Activated CD4-positive, alpha-beta memory T cell treated with anti-CD3 and anti-CD28 coated beads, Interleukin-2, amount 10 ng/mL, durations not matched to agents 7 days and 5 days (primary cell): ENCODE measurements at regions not wholly inside any gene's neighbourhood (a gene's known extent, or its start where the extent isn't known, plus 50 kb on each side); places are given as distances from the start of the nearest gene placed in this dataset.

ENCODE experiments used
- CTCF ChIA-PET: fragments of 350-600 bp; sonication (Branson Sonifier 250); formaldehyde crosslinking; loops from one replicate; lab custom pipeline; 2021; ENCODE audit warnings: antibody characterized with exemption, inconsistent platforms; lab: Charles Lee
- POLR2A ChIA-PET: fragments of 350-600 bp; sonication (Branson Sonifier 250); formaldehyde crosslinking; loops from one replicate; lab custom pipeline; 2021; ENCODE audit warnings: antibody characterized with exemption; lab: Charles Lee
- DNase-seq: peaks from one replicate; pipeline ENCODE4 v3.0.0-alpha.2; 2020
- H3K27ac Mint-ChIP-seq: one replicate; pipeline ENCODE4 v1.8.0; 2021; ENCODE audit warnings: mild to moderate bottlenecking, mixed read lengths
- H3K27me3 Mint-ChIP-seq: one replicate; pipeline ENCODE4 v1.8.0; 2021; ENCODE audit warnings: mixed read lengths
- H3K36me3 Mint-ChIP-seq: one replicate; pipeline ENCODE4 v1.8.0; 2021; ENCODE audit warnings: low read depth, mixed read lengths
- H3K4me1 Mint-ChIP-seq: one replicate; pipeline ENCODE4 v1.8.0; 2021; ENCODE audit warnings: mixed read lengths
- H3K4me3 Mint-ChIP-seq: one replicate; pipeline ENCODE4 v1.8.0; 2021; ENCODE audit warnings: mild to moderate bottlenecking, mixed read lengths
- H3K9me3 Mint-ChIP-seq: one replicate; pipeline ENCODE4 v1.8.0; 2021; ENCODE audit warnings: mixed read lengths

GRCh38 chr21:16193496-16194094, 463.8 kb downstream of the USP25 start:
- Mint-ChIP-seq H3K27ac (no peak overlapping the region), H3K27me3 (peaks cover 6% of the 10 kb centered on the region), H3K4me3 (no peak overlapping the region), H3K36me3 (no peaks in the 10 kb centered on the region), H3K4me1 (no peaks in the 10 kb centered on the region), H3K9me3 (peaks cover 3% of the 10 kb centered on the region)
- DNase-seq = no peak
- ChIA-PET CTCF (interaction anchor here (0.7 to 1.3 kb wide), 2 partner anchors 17 to 136 kb away, joined by 3 read pairs; no protein-coding TSS in a partner anchor), POLR2A (no interaction called here)

- Mint-ChIP-seq H3K4me1 (no peaks in the 10 kb centered on the region), H3K27ac (no peak overlapping the region), H3K4me3 (no peak overlapping the region), H3K36me3 (no peaks in the 10 kb centered on the region), H3K9me3 (peaks cover 3% of the 10 kb centered on the region), H3K27me3 (peaks cover 6% of the 10 kb centered on the region)
- no peak for DNase-seq
- CTCF ChIA-PET = interaction anchor here (0.7 to 1.3 kb wide), 2 partner anchors 17 to 136 kb away, joined by 3 read pairs; no protein-coding TSS in a partner anchor
- POLR2A ChIA-PET = no interaction called here
Observed at GRCh38 chr21:16194095-16194787, 464.5 kb downstream of the USP25 start.

- H3K4me3 Mint-ChIP-seq = no peak overlapping the region
Observed at GRCh38 chr21:16194788-16195537, 465.2 kb downstream of the USP25 start.

GRCh38 chr21:16195538-16195910, 465.7 kb downstream of the USP25 start:
- H3K9me3 Mint-ChIP-seq = peaks cover 3% of the 10 kb centered on the region
- POLR2A ChIA-PET = no interaction called here
- DNase-seq = no peak
- H3K27ac Mint-ChIP-seq = no peak overlapping the region
- H3K4me3 Mint-ChIP-seq = no peak overlapping the region
- no peaks in the 10 kb centered on the region for H3K4me1 Mint-ChIP-seq
- no peaks in the 10 kb centered on the region for H3K36me3 Mint-ChIP-seq
- peaks cover 6% of the 10 kb centered on the region for H3K27me3 Mint-ChIP-seq
- CTCF ChIA-PET = no interaction called here

More at GRCh38 chr21:16194788-16195537, 465.2 kb downstream of the USP25 start:
- H3K36me3 Mint-ChIP-seq = no peaks in the 10 kb centered on the region
- POLR2A ChIA-PET = no interaction called here
- H3K4me1 Mint-ChIP-seq = no peaks in the 10 kb centered on the region
- CTCF ChIA-PET = interaction anchor here (1.3 kb wide), 1 partner anchor 135 kb away, joined by 3 read pairs; no protein-coding TSS in a partner anchor
- H3K27ac Mint-ChIP-seq = no peak overlapping the region
- peaks cover 6% of the 10 kb centered on the region for H3K27me3 Mint-ChIP-seq
- no peak for DNase-seq
- peaks cover 3% of the 10 kb centered on the region for H3K9me3 Mint-ChIP-seq

- Mint-ChIP-seq H3K36me3 (no peaks in the 10 kb centered on the region), H3K9me3 (no peaks in the 10 kb centered on the region), H3K27me3 (peaks cover 6% of the 10 kb centered on the region), H3K27ac (no peak overlapping the region), H3K4me3 (no peak overlapping the region), H3K4me1 (no peaks in the 10 kb centered on the region)
- no peak for DNase-seq
- CTCF ChIA-PET = no interaction called here
- POLR2A ChIA-PET = no interaction called here
Observed at GRCh38 chr21:16196001-16196400, 466.2 kb downstream of the USP25 start.

GRCh38 chr21:16198546-16198945, 468.8 kb downstream of the USP25 start:
- DNase-seq = no peak
- Mint-ChIP-seq H3K4me3 (no peak overlapping the region), H3K27me3 (peaks cover 6% of the 10 kb centered on the region), H3K27ac (no peak overlapping the region), H3K9me3 (no peaks in the 10 kb centered on the region), H3K36me3 (no peaks in the 10 kb centered on the region), H3K4me1 (no peaks in the 10 kb centered on the region)
- ChIA-PET POLR2A (no interaction called here), CTCF (no interaction called here)

GRCh38 chr21:16199539-16199938, 469.8 kb downstream of the USP25 start:
- Mint-ChIP-seq H3K27me3 (no peaks in the 10 kb centered on the region), H3K27ac (no peak overlapping the region), H3K4me3 (no peak overlapping the region), H3K9me3 (no peaks in the 10 kb centered on the region), H3K4me1 (no peaks in the 10 kb centered on the region), H3K36me3 (no peaks in the 10 kb centered on the region)
- no peak for DNase-seq
- ChIA-PET POLR2A (no interaction called here), CTCF (no interaction called here)

- Mint-ChIP-seq H3K4me1 (no peaks in the 10 kb centered on the region), H3K27ac (no peak overlapping the region), H3K27me3 (no peaks in the 10 kb centered on the region), H3K9me3 (no peaks in the 10 kb centered on the region), H3K36me3 (no peaks in the 10 kb centered on the region), H3K4me3 (no peak overlapping the region)
- ChIA-PET POLR2A (no interaction called here), CTCF (no interaction called here)
- DNase-seq = no peak
Observed at GRCh38 chr21:16201718-16202117, 471.9 kb downstream of the USP25 start.

- H3K4me3 Mint-ChIP-seq = no peak overlapping the region
- no peaks in the 10 kb centered on the region for H3K27me3 Mint-ChIP-seq
- H3K9me3 Mint-ChIP-seq = no peaks in the 10 kb centered on the region
- H3K4me1 Mint-ChIP-seq = no peaks in the 10 kb centered on the region
- no peaks in the 10 kb centered on the region for H3K36me3 Mint-ChIP-seq
- CTCF ChIA-PET = no interaction called here
- POLR2A ChIA-PET = no interaction called here
- DNase-seq = no peak
- no peak overlapping the region for H3K27ac Mint-ChIP-seq
Observed at GRCh38 chr21:16205527-16205926, 475.7 kb downstream of the USP25 start.

GRCh38 chr21:16211339-16212303, 481.8 kb downstream of the USP25 start:
- Mint-ChIP-seq H3K27me3 (no peaks in the 10 kb centered on the region), H3K36me3 (no peaks in the 10 kb centered on the region), H3K9me3 (no peaks in the 10 kb centered on the region), H3K27ac (no peak overlapping the region), H3K4me3 (no peak overlapping the region), H3K4me1 (no peaks in the 10 kb centered on the region)
- ChIA-PET CTCF (no interaction called here), POLR2A (no interaction called here)
- DNase-seq = no peak

GRCh38 chr21:16213518-16213917, 483.7 kb downstream of the USP25 start:
- CTCF ChIA-PET = interaction anchor here (0.6 kb wide), 1 partner anchor 1954 kb away, joined by 3 read pairs; no protein-coding TSS in a partner anchor
- no peaks in the 10 kb centered on the region for H3K4me1 Mint-ChIP-seq
- no peak for DNase-seq

GRCh38 chr21:16215193-16215592, 485.4 kb downstream of the USP25 start:
- Mint-ChIP-seq H3K4me1 (no peaks in the 10 kb centered on the region), H3K27ac (no peak overlapping the region), H3K9me3 (peaks cover 2% of the 10 kb centered on the region), H3K27me3 (no peaks in the 10 kb centered on the region), H3K4me3 (no peak overlapping the region), H3K36me3 (no peaks in the 10 kb centered on the region)
- ChIA-PET POLR2A (no interaction called here), CTCF (no interaction called here)
- DNase-seq = no peak

More at GRCh38 chr21:16213518-16213917, 483.7 kb downstream of the USP25 start:
- Mint-ChIP-seq H3K27ac (no peak overlapping the region), H3K27me3 (no peaks in the 10 kb centered on the region), H3K4me3 (no peak overlapping the region), H3K9me3 (no peaks in the 10 kb centered on the region), H3K36me3 (no peaks in the 10 kb centered on the region)
- POLR2A ChIA-PET = no interaction called here
